HG03039 (cell line): ENCODE measurements at regions not wholly inside any gene's neighbourhood (a gene's known extent, or its start where the extent isn't known, plus 50 kb on each side); places are given as distances from the start of the nearest gene placed in this dataset.

ENCODE experiments used
- ATAC-seq: cut with Tn5 transposase; IDR thresholded peaks from one replicate; pipeline ENCODE4 v1.9.1; 2021; ENCODE audit warnings: mild to moderate bottlenecking, moderate library complexity; ENCODE audit not compliant: unreplicated experiment

DNA sequence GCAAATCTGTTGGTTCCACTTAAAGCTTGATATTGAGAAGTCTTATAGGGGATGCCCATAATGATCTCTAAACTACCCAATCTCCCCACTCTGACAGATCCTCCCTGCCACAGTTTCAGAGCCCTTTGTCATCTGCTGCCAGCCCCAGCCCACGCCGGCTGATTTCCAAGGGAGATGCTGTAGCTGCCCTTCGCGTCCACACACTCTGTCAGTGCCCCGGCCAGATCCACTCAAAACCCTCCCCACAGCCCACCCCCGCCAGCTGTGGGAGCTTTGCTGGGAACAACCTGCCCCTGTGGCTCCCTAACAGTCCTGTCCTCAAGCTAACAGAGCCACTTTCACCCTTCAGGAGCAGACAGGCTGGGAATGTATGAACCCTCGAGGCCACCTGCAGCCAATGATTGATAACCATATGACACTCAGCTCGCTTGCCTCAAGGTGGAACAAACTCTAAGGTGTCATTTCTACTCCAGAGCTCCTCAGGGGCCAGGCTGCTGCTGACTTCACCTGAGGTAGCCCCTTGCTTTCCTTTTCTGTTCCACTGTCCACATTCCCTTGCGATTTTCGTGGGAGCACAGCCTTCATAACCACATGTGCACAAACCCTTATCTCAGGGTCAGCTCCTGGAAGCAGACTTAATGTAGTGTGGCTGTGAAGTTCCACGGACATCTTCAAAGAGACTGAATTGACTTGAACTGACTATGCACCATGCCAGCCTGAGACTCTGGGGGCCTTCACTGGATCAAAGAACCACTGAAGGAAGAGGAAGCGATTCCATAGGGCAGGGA lies 92.6 kb upstream of the LGALSL start:
- ATAC-seq: no peak

- no peak for ATAC-seq
Measured at GRCh38 chr2:64362562-64363026, 91.4 kb upstream of the LGALSL start.

- no peak for ATAC-seq
Measured at GRCh38 chr2:64363140-64363539, 90.8 kb upstream of the LGALSL start.

- no peak for ATAC-seq
Measured at GRCh38 chr2:64363848-64364247, 90.1 kb upstream of the LGALSL start.

DNA sequence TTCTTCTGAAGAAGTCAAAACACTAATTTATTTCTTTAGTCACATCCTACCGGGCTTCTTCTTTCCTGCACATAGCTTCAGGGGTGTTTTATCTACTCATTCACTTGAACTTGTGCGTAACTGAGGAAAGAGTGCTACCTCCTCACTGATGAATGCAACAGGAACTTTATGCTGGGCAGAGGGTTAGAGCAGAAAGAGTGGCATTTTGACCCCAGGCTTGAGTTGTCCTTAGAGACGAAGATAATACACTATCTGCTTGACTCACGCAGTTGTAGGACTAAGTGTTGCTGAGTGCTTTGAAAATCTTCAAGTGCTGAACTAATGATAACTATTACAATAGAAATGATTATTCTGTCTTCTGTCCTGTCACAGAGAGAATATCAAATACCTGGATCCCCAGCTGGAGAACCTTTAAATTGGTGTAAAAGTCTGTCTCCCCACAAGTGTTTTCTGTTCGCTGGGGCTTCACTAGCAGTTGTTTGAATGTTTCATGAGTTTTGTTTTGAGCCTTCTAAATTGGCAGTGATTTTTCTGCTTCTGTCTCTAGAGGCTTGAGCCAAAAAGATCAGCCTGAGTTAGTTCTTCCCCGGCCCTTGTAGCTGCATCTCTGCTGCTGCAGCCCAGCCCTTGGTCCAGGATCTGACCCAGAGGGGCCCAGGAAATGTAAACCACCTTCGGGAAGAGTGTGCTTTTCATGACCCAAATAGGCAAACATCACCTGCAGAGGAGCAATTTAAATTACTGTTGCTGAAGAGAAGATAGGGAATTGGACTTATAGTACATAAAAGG lies 86.3 kb upstream of the LGALSL start:
- ATAC-seq: no peak

GRCh38 chr2:64369706-64370105 lies 84.3 kb upstream of the LGALSL start:
- no peak for ATAC-seq

GRCh38 chr2:64371727-64372126 lies 82.2 kb upstream of the LGALSL start:
- ATAC-seq: no peak

DNA sequence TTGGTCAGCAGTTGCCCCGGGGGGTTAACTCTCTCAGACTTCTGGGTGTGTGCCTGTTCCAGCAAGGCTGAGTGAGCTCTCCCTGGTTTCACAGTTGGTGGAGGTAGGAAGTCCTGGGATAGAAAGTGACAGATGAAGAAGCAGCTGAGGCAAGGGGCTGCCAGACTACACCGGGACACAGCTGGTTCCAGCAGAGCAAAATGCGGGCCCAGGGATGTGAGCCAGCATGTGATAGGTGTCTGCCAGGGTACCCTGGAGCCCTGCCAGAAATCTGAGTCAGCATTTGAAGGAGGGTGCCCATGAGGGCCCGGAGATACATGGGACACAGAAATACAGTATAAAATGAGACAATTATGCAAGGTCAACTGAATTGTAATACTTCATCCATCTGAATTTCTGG lies 79.3 kb upstream of the LGALSL start:
- ATAC-seq: no peak

- ATAC-seq: no peak
Measured at GRCh38 chr2:64376926-64377325, 77.0 kb upstream of the LGALSL start.

DNA sequence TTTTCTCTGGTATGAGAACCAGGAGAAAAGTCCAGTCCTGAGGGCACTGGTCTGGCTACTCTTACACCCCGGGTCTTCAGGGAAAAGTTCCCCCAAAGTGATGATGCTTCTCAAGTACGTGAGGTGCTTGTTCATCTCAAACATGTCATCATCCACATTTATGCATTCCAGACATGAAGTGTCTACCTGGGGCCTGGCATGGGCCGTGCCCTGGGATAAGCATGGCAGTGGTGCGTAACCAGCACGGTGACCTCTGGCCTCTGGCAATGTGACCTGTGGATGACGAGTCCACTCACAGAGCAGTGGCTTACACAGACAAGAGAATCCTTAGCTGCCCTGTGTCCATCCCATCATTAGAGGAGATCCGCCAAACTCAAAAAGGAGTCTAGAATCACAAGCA lies 74.8 kb upstream of the LGALSL start:
- no peak for ATAC-seq

DNA sequence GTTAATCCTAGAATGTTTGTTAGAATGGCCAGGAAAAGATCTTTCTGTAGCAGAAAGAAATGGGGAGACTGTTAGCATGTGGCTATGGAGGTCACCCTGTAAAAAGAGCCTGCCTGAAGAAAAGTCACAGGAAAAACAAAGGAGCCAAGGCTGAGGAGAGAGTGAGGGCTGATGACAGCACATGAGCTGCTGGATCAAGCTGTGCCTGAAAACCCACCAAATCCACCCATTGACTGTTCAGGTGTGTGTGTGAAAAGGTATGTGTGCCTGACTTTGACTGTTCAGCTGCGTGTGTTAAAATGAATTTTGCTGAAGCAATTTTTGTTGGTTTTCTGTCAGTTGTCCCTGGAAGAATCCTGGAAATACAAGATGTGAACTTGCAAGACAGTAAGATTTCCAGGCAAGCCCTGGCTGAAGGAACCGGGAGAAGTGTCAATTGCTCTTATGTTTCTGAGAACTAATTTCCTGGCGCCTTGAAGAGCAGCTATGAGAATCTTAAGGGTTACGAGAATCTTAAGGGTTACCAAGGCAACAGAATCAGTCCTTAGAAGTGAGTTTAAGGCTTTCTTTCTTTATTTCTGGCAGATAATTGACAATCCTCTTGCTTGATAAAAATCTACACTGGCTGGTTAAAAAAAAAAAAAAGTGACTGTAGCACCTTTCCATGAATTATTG lies 73.0 kb upstream of the LGALSL start:
- no peak for ATAC-seq

- no peak for ATAC-seq
Measured at GRCh38 chr2:64383016-64383591, 70.9 kb upstream of the LGALSL start.

DNA sequence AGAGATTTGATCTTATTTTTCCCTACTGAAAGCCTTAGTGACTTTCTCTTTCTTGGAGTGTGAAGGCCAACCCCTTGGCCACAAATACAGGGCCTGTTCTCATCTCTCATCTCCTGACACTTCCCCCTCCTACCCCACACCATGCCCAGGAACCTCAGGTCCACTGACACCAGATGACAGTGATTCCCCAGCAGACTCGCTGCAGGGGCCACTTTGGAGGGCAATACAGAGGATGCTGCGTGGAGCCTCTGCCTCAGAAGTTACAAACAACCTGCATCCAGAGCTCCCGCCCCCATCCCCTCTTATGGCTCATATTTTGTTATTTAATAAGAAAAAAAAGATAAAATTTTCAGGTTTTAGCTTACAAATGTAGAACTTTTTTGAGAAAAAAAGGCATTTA lies 70.1 kb upstream of the LGALSL start:
- ATAC-seq: no peak

DNA sequence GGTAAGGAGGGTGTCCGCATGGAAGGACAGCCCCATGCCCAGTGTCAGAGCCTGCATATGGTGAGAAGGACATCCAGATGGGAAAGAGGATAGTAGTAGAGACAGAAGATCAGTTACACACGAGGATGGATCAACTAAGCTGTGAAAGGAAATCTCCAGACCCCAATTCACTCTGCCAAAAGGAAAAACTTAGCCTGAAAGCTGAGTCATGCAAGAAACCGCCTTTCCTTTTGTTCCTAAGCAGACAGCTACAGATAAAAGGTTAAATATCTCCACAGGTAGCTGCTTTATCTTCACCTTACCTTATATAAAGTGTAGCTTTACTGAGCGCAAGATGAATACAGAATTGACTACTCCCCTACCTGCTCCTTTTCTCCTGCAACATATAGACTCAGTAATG lies 67.3 kb upstream of the LGALSL start:
- no peak for ATAC-seq

DNA sequence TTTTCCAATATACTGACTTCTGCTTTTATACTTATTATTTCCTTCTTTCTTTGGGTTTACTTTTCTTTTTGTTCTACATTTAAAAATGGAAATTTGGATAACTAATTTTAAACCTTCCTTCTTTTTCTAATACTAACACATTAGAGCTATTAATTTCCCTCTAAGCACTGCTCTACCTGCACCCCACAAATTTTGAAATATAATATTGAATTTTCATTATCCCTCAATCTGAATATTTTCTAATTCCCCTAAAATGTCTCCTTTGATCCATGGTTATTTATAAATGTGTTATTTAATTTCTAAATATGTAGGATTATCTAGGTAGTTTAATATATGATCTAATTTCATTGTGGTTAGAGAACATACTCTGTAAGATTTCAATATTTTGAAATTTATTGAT lies 63.4 kb upstream of the LGALSL start:
- no peak for ATAC-seq

DNA sequence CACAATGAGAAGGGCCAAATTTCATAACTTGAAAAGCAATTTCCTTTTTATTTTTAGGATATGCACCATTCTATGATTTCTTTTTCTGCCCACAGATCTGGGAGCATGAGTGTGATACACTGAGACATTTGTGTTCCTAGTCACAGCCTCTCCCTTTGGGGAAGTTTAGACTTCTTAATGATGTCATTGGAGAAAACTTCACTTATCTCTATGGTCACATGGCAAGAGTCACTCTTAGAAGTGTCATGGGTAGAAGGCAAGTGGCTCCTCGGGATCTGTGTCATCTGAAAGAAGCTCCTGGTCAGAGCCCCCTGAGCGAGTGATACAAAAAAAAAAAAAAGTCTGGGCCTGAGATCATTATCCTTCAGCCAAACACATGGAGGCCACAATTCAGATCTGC lies 62.5 kb upstream of the LGALSL start:
- no peak for ATAC-seq

DNA sequence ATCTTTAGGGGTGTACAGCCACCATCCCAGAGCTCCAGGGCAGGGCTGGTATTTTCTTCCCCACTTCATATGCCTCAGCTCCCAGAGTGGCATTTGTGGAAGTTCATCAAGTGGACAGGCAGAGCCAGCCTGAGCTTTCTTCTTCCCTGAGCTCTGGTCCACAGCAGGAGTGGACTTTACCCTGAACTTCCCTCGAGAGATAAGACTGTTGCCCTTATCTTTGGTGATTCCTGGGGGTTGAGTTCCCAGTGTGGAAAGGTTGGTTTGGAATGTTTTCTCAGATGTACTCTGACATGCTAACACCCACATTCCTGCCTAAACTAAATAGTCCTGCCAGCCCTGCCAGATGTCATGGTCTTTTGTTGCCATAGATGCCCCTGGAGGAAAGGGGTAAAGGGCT lies 62.0 kb upstream of the LGALSL start:
- ATAC-seq: no peak

- no peak for ATAC-seq
Measured at GRCh38 chr2:64392529-64392928, 61.4 kb upstream of the LGALSL start.

DNA sequence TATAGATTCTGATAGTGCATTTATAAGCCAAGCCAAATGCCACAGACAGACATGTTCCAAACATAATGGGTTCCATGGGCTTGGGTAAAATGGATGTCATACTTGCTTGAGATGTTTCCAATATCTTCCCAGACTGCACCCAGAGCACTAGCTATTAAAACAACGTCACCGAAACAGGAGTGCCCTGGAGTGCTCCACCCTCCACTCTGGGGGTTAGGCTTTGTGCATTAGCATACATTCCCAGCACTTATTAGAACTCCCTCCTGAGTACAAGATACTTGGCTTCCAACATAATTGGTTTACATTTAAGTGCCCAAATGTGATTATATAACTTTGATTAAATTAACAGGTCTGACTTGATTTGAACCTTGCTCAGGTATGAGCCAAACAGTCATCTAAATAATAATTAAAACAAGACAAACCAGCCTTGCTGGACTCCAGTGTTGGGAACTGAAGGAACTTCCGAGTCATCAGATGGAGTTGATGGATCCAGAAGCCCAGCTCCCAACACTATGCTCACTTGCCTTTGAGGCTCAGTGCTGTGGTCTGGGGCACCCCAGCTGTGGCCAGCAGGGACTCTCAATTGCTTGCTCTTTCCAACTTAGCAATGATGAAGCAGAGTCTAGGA lies 60.5 kb upstream of the LGALSL start:
- ATAC-seq: no peak

- no peak for ATAC-seq
Measured at GRCh38 chr2:64394153-64394552, 59.8 kb upstream of the LGALSL start.

GRCh38 chr2:64396001-64396400 lies 58.0 kb upstream of the LGALSL start:
- ATAC-seq: no peak
